A549 (cell line): ENCODE measurements at regions not wholly inside any gene's neighbourhood (a gene's known extent, or its start where the extent isn't known, plus 50 kb on each side); places are given as distances from the start of the nearest gene placed in this dataset.

Experiments used
- ATAC-seq, 2 experiments: fragments of 200-7000 bp in 1 of 2; fragments of >200 bp in 1 of 2; cut with Nextera tagmentation in 1 of 2; cut with Tn5 transposase in 1 of 2; 3 replicates each; pipeline versions ENCODE4 v1.8.0 to v1.9.1; 2018 to 2020; ENCODE audit warnings: mild to moderate bottlenecking in 1 of 2, moderate library complexity in 1 of 2
- CTCF ChIA-PET: fragments of 300-600 bp; sonication (Branson Sonifier 250); formaldehyde crosslinking; extraction: SDS; loops from one replicate; lab custom pipeline; 2021; ENCODE audit warnings: antibody characterized with exemption, inconsistent platforms; lab: Yijun Ruan, JAX
- POLR2A ChIA-PET: fragments of 350-600 bp; formaldehyde crosslinking; extraction: SDS; loops from one replicate; lab custom pipeline; 2021; ENCODE audit warnings: antibody characterized with exemption, inconsistent platforms; lab: Yijun Ruan, JAX
- DNase-seq, 2 experiments: peaks; one replicate each; pipeline versions ENCODE4 v3.0.0 to v3.0.0-alpha.2; 2011 to 2016; ENCODE audit warnings: low read depth in 1 of 2, low spot score in 1 of 2
- FAIRE-seq: peaks from 2 replicates; lab custom pipeline; 2011; peaks lifted over from hg19 to GRCh38; lab: Jason Lieb, UNC
- H3K27ac ChIP-seq, 2 experiments: fragments of >200 bp; sonication (Bioruptor Twin); formaldehyde crosslinking; 3 replicates each; pipeline ENCODE4 v1.5.1; 2016 to 2017
- H3K4me1 ChIP-seq: fragments of >200 bp; sonication (Bioruptor Twin); formaldehyde crosslinking; 3 replicates; pipeline ENCODE4 v1.6.1; 2016
- H3K4me2 ChIP-seq: fragments of >200 bp; sonication (Bioruptor Twin); formaldehyde crosslinking; 3 replicates; pipeline ENCODE4 v1.6.1; 2016
- H3K4me3 ChIP-seq: fragments of >200 bp; sonication (Bioruptor Twin); formaldehyde crosslinking; 3 replicates; pipeline ENCODE4 v1.5.1; 2016
- H3K9me3 ChIP-seq: fragments of >200 bp; sonication (Bioruptor Twin); formaldehyde crosslinking; 3 replicates; pipeline ENCODE4 v1.6.1; 2016
- BHLHE40 ChIP-seq: IDR thresholded peaks from 2 replicates; pipeline ENCODE4 v1.6.1; 2012; ENCODE audit warnings: low read depth, low read length, inconsistent platforms
- CBX8 ChIP-seq: fragments of 200-600 bp; sonication (generic); IDR thresholded peaks from 2 replicates; pipeline ENCODE4 v1.6.1; 2016
- CHD4 ChIP-seq: fragments of 200-600 bp; sonication (generic); IDR thresholded peaks from 2 replicates; pipeline ENCODE4 v1.6.1; 2016; ENCODE audit warnings: antibody characterized with exemption, mild to moderate bottlenecking, borderline replicate concordance
- EHMT2 ChIP-seq: fragments of 200-600 bp; sonication (generic); IDR thresholded peaks from 2 replicates; pipeline ENCODE4 v1.6.1; 2016; ENCODE audit warnings: antibody characterized with exemption, low read depth, mild to moderate bottlenecking, moderate library complexity
- EP300 ChIP-seq, 2 experiments: fragments of >200 bp; sonication (Bioruptor Twin); formaldehyde crosslinking; IDR thresholded peaks; 2 replicates in 1 of 2; 3 replicates in 1 of 2; pipeline ENCODE4 v1.6.1; 2016 to 2017
- FOXS1 ChIP-seq: fragments of 250-450 bp; sonication (Bioruptor Pico); IDR thresholded peaks from 2 replicates; pipeline ENCODE4 v1.5.0; 2020; ENCODE audit warnings: mild to moderate bottlenecking, moderate library complexity
- HEYL ChIP-seq: fragments of 250-450 bp; sonication (Bioruptor Pico); IDR thresholded peaks from 2 replicates; pipeline ENCODE4 v1.8.0; 2021; ENCODE audit warnings: mild to moderate bottlenecking, moderate library complexity
- HOXB5 ChIP-seq: fragments of 250-450 bp; sonication (Bioruptor Pico); IDR thresholded peaks from 2 replicates; pipeline ENCODE4 v1.5.0; 2020; ENCODE audit warnings: mild to moderate bottlenecking, moderate library complexity
- JUNB ChIP-seq: fragments of >200 bp; sonication (Bioruptor Twin); formaldehyde crosslinking; IDR thresholded peaks from 2 replicates; pipeline ENCODE4 v1.6.1; 2016
- MAFK ChIP-seq: fragments of 450-650 bp; IDR thresholded peaks from 2 replicates; pipeline ENCODE4 v1.6.1; 2014; ENCODE audit not compliant: partially characterized antibody
- RCOR1 ChIP-seq: fragments of 150-350 bp; IDR thresholded peaks from 2 replicates; pipeline ENCODE4 v1.6.1; 2014; ENCODE audit warnings: antibody characterized with exemption, low read length, low read depth
- TP53 ChIP-seq: fragments of 250-450 bp; sonication (Bioruptor Pico); IDR thresholded peaks from 2 replicates; pipeline ENCODE4 v1.5.0; 2021; ENCODE audit warnings: mild to moderate bottlenecking, moderate library complexity
- ZC3H11A ChIP-seq: fragments of 450-650 bp; IDR thresholded peaks from 2 replicates; pipeline ENCODE4 v1.6.1; 2014; ENCODE audit warnings: antibody characterized with exemption, mild to moderate bottlenecking
- WGBS: methylation state at CpG from one replicate; pipeline ENCODE4 v1.1.6; 2017; ENCODE audit errors: missing lambda C conversion rate; 5-methylcytosine and 5-hydroxymethylcytosine counted together
- TF ChIP-seq, protein P1 (sequence below): IDR thresholded peaks from 2 replicates; pipeline ENCODE4 v1.6.1; 2012
- TF ChIP-seq, protein P2 (sequence below): fragments of >200 bp; sonication (Bioruptor Twin); formaldehyde crosslinking; IDR thresholded peaks from 3 replicates; pipeline ENCODE4 v1.5.1; 2016
- TF ChIP-seq, protein P3 (sequence below): fragments of >200 bp; sonication (Bioruptor Twin); formaldehyde crosslinking; IDR thresholded peaks from 2 replicates; pipeline ENCODE4 v1.6.1; 2016
- TF ChIP-seq, protein P4 (sequence below): fragments of 200-600 bp; sonication (generic); IDR thresholded peaks from 2 replicates; pipeline ENCODE4 v1.6.1; 2016; ENCODE audit warnings: antibody characterized with exemption, mild to moderate bottlenecking, moderate library complexity
- TF ChIP-seq, protein P5 (sequence below): fragments of 150-350 bp; IDR thresholded peaks from 2 replicates; pipeline ENCODE4 v1.6.1; 2014; ENCODE audit warnings: low read depth, mild to moderate bottlenecking, low read length

DNA sequence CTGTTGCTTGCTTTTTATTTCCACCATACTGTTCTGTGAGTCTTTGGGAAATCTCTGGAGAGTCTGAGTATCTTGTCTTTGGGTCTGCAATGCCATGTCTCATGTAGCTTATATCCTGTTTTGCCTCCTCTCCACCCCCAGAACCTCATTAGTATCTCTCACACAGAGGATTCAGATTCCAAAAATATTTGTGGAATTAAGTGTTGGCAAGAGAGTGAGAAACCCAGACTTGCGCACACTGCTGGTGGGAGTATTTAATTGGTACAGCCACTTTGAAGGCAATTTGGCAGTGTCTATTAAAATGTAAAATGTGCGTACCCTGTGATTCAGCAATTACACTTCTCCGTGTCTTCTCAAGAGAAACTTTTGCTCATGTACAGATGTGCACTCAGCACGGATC is 68.6 kb downstream of the ZNF621 start:
- Histone ChIP-seq H3K4me2 (no peak overlapping the region), H3K27ac (no peak overlapping the region), H3K4me1 (no peaks in the 10 kb centered on the region), H3K4me3 (no peak overlapping the region), H3K9me3 (no peaks in the 10 kb centered on the region)
- TF ChIP-seq MAFK: no peak
- 71% methylated on average over 4 of the region's 4 CpGs for WGBS
- ChIA-PET CTCF (interaction anchor here (1.0 to 1.4 kb wide), 2 partner anchors 9 to 13 kb away, joined by 3 to 6 read pairs; no protein-coding TSS in a partner anchor), POLR2A (no interaction called here)
- ATAC-seq (no peak), FAIRE-seq (no peak), DNase-seq (no peak)

DNA sequence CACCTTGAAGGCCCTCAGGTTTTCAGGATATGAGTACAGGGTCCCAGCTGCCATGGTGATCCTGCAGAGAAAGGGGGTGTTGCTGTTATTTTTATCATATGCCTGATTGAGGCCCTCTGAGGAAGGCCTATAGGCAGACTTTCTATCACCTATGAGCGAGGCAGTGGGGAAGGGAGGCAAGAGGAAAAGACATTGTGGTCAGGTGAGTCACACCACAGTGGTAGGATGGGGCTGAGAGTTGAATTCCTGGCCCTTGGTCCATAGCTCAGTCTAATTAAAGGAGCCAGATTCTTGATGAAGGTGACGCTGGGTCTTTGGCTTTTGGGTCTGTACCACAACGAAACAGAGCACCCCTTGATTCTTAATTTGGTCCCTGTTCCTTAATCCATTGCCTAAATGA is 72.7 kb downstream of the ZNF621 start:
- no peak overlapping the region for H3K27ac ChIP-seq
- WGBS: 30% methylated on average over 3 of the region's 3 CpGs
- no peak for DNase-seq
- FAIRE-seq: no peak
- ChIA-PET CTCF (interaction anchor here (3.4 kb wide), 1 partner anchor 13 kb away, joined by 13 read pairs; no protein-coding TSS in a partner anchor), POLR2A (no interaction called here)
- no peak overlapping the region for H3K4me2 ChIP-seq
- TF ChIP-seq TP53: no peak
- TF ChIP-seq, protein P1, sequence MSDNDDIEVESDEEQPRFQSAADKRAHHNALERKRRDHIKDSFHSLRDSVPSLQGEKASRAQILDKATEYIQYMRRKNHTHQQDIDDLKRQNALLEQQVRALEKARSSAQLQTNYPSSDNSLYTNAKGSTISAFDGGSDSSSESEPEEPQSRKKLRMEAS: no peak
- no peak for TF ChIP-seq ZC3H11A
- no peak for TF ChIP-seq HEYL (CRISPR knock-in tag)
- no peak for TF ChIP-seq RCOR1
- no peak for TF ChIP-seq EHMT2
- no peak for TF ChIP-seq FOXS1 (CRISPR knock-in tag)
- TF ChIP-seq, protein P2, sequence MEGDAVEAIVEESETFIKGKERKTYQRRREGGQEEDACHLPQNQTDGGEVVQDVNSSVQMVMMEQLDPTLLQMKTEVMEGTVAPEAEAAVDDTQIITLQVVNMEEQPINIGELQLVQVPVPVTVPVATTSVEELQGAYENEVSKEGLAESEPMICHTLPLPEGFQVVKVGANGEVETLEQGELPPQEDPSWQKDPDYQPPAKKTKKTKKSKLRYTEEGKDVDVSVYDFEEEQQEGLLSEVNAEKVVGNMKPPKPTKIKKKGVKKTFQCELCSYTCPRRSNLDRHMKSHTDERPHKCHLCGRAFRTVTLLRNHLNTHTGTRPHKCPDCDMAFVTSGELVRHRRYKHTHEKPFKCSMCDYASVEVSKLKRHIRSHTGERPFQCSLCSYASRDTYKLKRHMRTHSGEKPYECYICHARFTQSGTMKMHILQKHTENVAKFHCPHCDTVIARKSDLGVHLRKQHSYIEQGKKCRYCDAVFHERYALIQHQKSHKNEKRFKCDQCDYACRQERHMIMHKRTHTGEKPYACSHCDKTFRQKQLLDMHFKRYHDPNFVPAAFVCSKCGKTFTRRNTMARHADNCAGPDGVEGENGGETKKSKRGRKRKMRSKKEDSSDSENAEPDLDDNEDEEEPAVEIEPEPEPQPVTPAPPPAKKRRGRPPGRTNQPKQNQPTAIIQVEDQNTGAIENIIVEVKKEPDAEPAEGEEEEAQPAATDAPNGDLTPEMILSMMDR: no peak
- TF ChIP-seq, protein P3, sequence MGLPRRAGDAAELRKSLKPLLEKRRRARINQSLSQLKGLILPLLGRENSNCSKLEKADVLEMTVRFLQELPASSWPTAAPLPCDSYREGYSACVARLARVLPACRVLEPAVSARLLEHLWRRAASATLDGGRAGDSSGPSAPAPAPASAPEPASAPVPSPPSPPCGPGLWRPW: no peak
- no peak for TF ChIP-seq BHLHE40
- no peak for TF ChIP-seq HOXB5 (CRISPR knock-in tag)
- TF ChIP-seq CBX8: no peak
- TF ChIP-seq JUNB: no peak
- no peak for TF ChIP-seq EP300 (IDR thresholded peaks at IDR 0.05)
- TF ChIP-seq, protein P4, sequence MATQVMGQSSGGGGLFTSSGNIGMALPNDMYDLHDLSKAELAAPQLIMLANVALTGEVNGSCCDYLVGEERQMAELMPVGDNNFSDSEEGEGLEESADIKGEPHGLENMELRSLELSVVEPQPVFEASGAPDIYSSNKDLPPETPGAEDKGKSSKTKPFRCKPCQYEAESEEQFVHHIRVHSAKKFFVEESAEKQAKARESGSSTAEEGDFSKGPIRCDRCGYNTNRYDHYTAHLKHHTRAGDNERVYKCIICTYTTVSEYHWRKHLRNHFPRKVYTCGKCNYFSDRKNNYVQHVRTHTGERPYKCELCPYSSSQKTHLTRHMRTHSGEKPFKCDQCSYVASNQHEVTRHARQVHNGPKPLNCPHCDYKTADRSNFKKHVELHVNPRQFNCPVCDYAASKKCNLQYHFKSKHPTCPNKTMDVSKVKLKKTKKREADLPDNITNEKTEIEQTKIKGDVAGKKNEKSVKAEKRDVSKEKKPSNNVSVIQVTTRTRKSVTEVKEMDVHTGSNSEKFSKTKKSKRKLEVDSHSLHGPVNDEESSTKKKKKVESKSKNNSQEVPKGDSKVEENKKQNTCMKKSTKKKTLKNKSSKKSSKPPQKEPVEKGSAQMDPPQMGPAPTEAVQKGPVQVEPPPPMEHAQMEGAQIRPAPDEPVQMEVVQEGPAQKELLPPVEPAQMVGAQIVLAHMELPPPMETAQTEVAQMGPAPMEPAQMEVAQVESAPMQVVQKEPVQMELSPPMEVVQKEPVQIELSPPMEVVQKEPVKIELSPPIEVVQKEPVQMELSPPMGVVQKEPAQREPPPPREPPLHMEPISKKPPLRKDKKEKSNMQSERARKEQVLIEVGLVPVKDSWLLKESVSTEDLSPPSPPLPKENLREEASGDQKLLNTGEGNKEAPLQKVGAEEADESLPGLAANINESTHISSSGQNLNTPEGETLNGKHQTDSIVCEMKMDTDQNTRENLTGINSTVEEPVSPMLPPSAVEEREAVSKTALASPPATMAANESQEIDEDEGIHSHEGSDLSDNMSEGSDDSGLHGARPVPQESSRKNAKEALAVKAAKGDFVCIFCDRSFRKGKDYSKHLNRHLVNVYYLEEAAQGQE: no peak
- TF ChIP-seq, protein P5, sequence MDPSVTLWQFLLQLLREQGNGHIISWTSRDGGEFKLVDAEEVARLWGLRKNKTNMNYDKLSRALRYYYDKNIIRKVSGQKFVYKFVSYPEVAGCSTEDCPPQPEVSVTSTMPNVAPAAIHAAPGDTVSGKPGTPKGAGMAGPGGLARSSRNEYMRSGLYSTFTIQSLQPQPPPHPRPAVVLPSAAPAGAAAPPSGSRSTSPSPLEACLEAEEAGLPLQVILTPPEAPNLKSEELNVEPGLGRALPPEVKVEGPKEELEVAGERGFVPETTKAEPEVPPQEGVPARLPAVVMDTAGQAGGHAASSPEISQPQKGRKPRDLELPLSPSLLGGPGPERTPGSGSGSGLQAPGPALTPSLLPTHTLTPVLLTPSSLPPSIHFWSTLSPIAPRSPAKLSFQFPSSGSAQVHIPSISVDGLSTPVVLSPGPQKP: no peak
- TF ChIP-seq CHD4: no peak
- TF ChIP-seq, all 56 proteins: peak for 0
- no peaks in the 10 kb centered on the region for H3K4me1 ChIP-seq
- no peaks in the 10 kb centered on the region for H3K9me3 ChIP-seq
- no peak overlapping the region for H3K4me3 ChIP-seq
- ATAC-seq: no peak
